ENCODE measurements at regions not wholly inside any gene's neighbourhood (a gene's known extent, or its start where the extent isn't known, plus 50 kb on each side); places are given as distances from the start of the nearest gene placed in this dataset.

GRCh38 chr2:200740907-200741306 lies 70.8 kb upstream of the BZW1 start:
- no peak overlapping the region for H3K4me3 ChIP-seq
- no peaks in the 10 kb centered on the region for H3K27me3 ChIP-seq
- H3K27ac ChIP-seq = peak overlapping the region in 1 of 2 donors; percentile 56
- H3K4me1 ChIP-seq = peaks cover 9 to 18% of the 10 kb centered on the region in 2 donors
- ATAC-seq (no peak), DNase-seq (no peak)
- no peaks in the 10 kb centered on the region for H3K9me3 ChIP-seq
- H3K36me3 ChIP-seq = no peaks in the 10 kb centered on the region
- no peak for TF ChIP-seq CTCF (IDR thresholded peaks at IDR 0.05)
- intact Hi-C loops (cut with DNase I) = no loop called here

- H3K4me3 ChIP-seq = no peak overlapping the region
- no peaks in the 10 kb centered on the region for H3K27me3 ChIP-seq
- TF ChIP-seq CTCF (IDR thresholded peaks at IDR 0.05) = no peak
- H3K27ac ChIP-seq = peak overlapping the region; percentile 56 to 67
- no peaks in the 10 kb centered on the region for H3K9me3 ChIP-seq
- ATAC-seq (peak; percentile 85), DNase-seq (no peak)
- peaks cover 9 to 18% of the 10 kb centered on the region in 2 donors for H3K4me1 ChIP-seq
- H3K36me3 ChIP-seq = no peaks in the 10 kb centered on the region
- intact Hi-C loops (cut with DNase I) = no loop called here
These were observed 70.1 kb upstream of the BZW1 start for GRCh38 chr2:200741468-200742202.

- H3K9me3 ChIP-seq = no peaks in the 10 kb centered on the region
- no peak overlapping the region for H3K4me3 ChIP-seq
- intact Hi-C loops (cut with DNase I) = no loop called here
- no peaks in the 10 kb centered on the region for H3K36me3 ChIP-seq
- DNase-seq = peak in 1 of 4 donors; percentile 63
- peak; percentile 57 for ATAC-seq
- TF ChIP-seq CTCF (IDR thresholded peaks at IDR 0.05) = no peak
- peaks cover 9 to 18% of the 10 kb centered on the region in 2 donors for H3K4me1 ChIP-seq
- peak overlapping the region in 1 of 2 donors; percentile 67 for H3K27ac ChIP-seq
- H3K27me3 ChIP-seq = no peaks in the 10 kb centered on the region
These were observed 69.3 kb upstream of the BZW1 start for GRCh38 chr2:200742426-200742825.

GRCh38 chr2:200743042-200743676 lies 68.6 kb upstream of the BZW1 start:
- TF ChIP-seq CTCF (IDR thresholded peaks at IDR 0.05) = no peak
- intact Hi-C loops (cut with DNase I) = no loop called here
- Histone ChIP-seq H3K4me3 (no peak overlapping the region), H3K36me3 (no peaks in the 10 kb centered on the region), H3K27ac (no peak overlapping the region), H3K4me1 (peaks cover 9 to 22% of the 10 kb centered on the region in 2 donors), H3K9me3 (no peaks in the 10 kb centered on the region), H3K27me3 (no peaks in the 10 kb centered on the region)
- DNase-seq (no peak), ATAC-seq (no peak)

GRCh38 chr2:200744201-200744602 lies 67.5 kb upstream of the BZW1 start:
- no peak overlapping the region for H3K4me3 ChIP-seq
- H3K4me1 ChIP-seq = peaks cover 9 to 22% of the 10 kb centered on the region in 2 donors
- H3K9me3 ChIP-seq = no peaks in the 10 kb centered on the region
- H3K27ac ChIP-seq = no peak overlapping the region
- TF ChIP-seq CTCF (IDR thresholded peaks at IDR 0.05) = no peak
- H3K27me3 ChIP-seq = no peaks in the 10 kb centered on the region
- intact Hi-C loops (cut with DNase I) = no loop called here
- no peaks in the 10 kb centered on the region for H3K36me3 ChIP-seq
- no peak for DNase-seq
- ATAC-seq = no peak

All from left lung (tissue), 4 donors.